HepG2 (cell line): ENCODE measurements at regions not wholly inside any gene's neighbourhood (a gene's known extent, or its start where the extent isn't known, plus 50 kb on each side); places are given as distances from the start of the nearest gene placed in this dataset.
A peak's percentile ranks its signal among the peaks of the same experiment; 100 is the strongest.

Experiments used
- BCL3 ChIP-seq: sonication (generic); formaldehyde crosslinking; IDR thresholded peaks from 2 replicates; pipeline ENCODE4 v1.5.1; 2020; ENCODE audit warnings: mild to moderate bottlenecking, missing genetic modification reagents, moderate library complexity
- DMAP1 ChIP-seq: IDR thresholded peaks from 2 replicates; pipeline ENCODE4 v1.6.1; 2016
- ETV6 ChIP-seq: sonication (generic); formaldehyde crosslinking; conservative IDR thresholded peaks from 2 replicates; pipeline ENCODE4 v1.4.0; 2020; ENCODE audit warnings: missing genetic modification reagents
- JUNB ChIP-seq: sonication (generic); formaldehyde crosslinking; IDR thresholded peaks from 2 replicates; pipeline ENCODE4 v1.8.0; 2022; ENCODE audit warnings: missing genetic modification reagents, mild to moderate bottlenecking, borderline replicate concordance
- KLF15 ChIP-seq: sonication (generic); formaldehyde crosslinking; IDR thresholded peaks from 2 replicates; pipeline ENCODE4 v1.8.1; 2023; ENCODE audit warnings: borderline replicate concordance, mild to moderate bottlenecking, inconsistent platforms, missing genetic modification reagents, mixed read lengths
- MAFK ChIP-seq, 2 experiments: IDR thresholded peaks in 1 of 2; conservative IDR thresholded peaks in 1 of 2; 2 replicates each; pipeline ENCODE4 v1.6.1; 2011; ENCODE audit warnings: improper control_type of control experiment in 2 of 2, low read length in 2 of 2
- MEIS2 ChIP-seq: sonication (generic); formaldehyde crosslinking; IDR thresholded peaks from 2 replicates; pipeline ENCODE4 v1.9.0; 2021; ENCODE audit warnings: mild to moderate bottlenecking, missing genetic modification reagents
- MLLT10 ChIP-seq: sonication (generic); formaldehyde crosslinking; IDR thresholded peaks from 2 replicates; pipeline ENCODE4 v1.4.0; 2020; ENCODE audit warnings: missing genetic modification reagents
- NFE2L1 ChIP-seq: sonication (generic); formaldehyde crosslinking; IDR thresholded peaks from 2 replicates; pipeline ENCODE4 v1.4.0; 2020; ENCODE audit warnings: missing genetic modification reagents, mild to moderate bottlenecking, borderline replicate concordance
- RBAK ChIP-seq: sonication (generic); formaldehyde crosslinking; IDR thresholded peaks from 2 replicates; pipeline ENCODE4 v1.5.1; 2020; ENCODE audit warnings: mild to moderate bottlenecking, missing genetic modification reagents
- SATB2 ChIP-seq: sonication (generic); formaldehyde crosslinking; IDR thresholded peaks from 2 replicates; pipeline ENCODE4 v1.5.0; 2020; ENCODE audit warnings: missing genetic modification reagents
- SMAD9 ChIP-seq: sonication (generic); formaldehyde crosslinking; IDR thresholded peaks from 2 replicates; pipeline ENCODE4 v1.5.1; 2020; ENCODE audit warnings: mild to moderate bottlenecking, missing genetic modification reagents
- TFE3 ChIP-seq: IDR thresholded peaks from 2 replicates; pipeline ENCODE4 v1.6.1; 2016
- THRA ChIP-seq: sonication (generic); formaldehyde crosslinking; IDR thresholded peaks from 2 replicates; pipeline ENCODE4 v1.4.0; 2020; ENCODE audit warnings: missing genetic modification reagents, borderline replicate concordance
- ZFP62 ChIP-seq: sonication (generic); formaldehyde crosslinking; IDR thresholded peaks from 2 replicates; pipeline ENCODE4 v1.4.0; 2020; ENCODE audit warnings: missing genetic modification reagents
- ZNF225 ChIP-seq: sonication (generic); formaldehyde crosslinking; IDR thresholded peaks from 2 replicates; pipeline ENCODE4 v1.4.0; 2020; ENCODE audit warnings: mild to moderate bottlenecking, missing genetic modification reagents
- ZNF329 ChIP-seq: sonication (generic); formaldehyde crosslinking; IDR thresholded peaks from 2 replicates; pipeline ENCODE4 v1.9.0; 2021; ENCODE audit warnings: low read depth, mild to moderate bottlenecking, missing genetic modification reagents
- ZNF350 ChIP-seq: sonication (generic); formaldehyde crosslinking; IDR thresholded peaks from 2 replicates; pipeline ENCODE4 v1.4.0; 2020; ENCODE audit warnings: mild to moderate bottlenecking, low read depth, missing genetic modification reagents, borderline replicate concordance
- ZNF615 ChIP-seq: sonication (generic); formaldehyde crosslinking; IDR thresholded peaks from 2 replicates; pipeline ENCODE4 v1.5.0; 2020; ENCODE audit warnings: mild to moderate bottlenecking, missing genetic modification reagents, borderline replicate concordance
- ZNF710 ChIP-seq: sonication (generic); formaldehyde crosslinking; IDR thresholded peaks from 2 replicates; pipeline ENCODE4 v1.5.0; 2020; ENCODE audit warnings: mild to moderate bottlenecking, missing genetic modification reagents, borderline replicate concordance
- ZNF747 ChIP-seq: sonication (generic); formaldehyde crosslinking; IDR thresholded peaks from 2 replicates; pipeline ENCODE4 v1.8.1; 2023; ENCODE audit warnings: missing genetic modification reagents, mild to moderate bottlenecking, borderline replicate concordance
- ZNF75D ChIP-seq: sonication (generic); formaldehyde crosslinking; IDR thresholded peaks from 2 replicates; pipeline ENCODE4 v1.8.1; 2023; ENCODE audit warnings: missing genetic modification reagents, mild to moderate bottlenecking, borderline replicate concordance
- ZNF784 ChIP-seq: sonication (generic); formaldehyde crosslinking; IDR thresholded peaks from 2 replicates; pipeline ENCODE4 v1.5.1; 2020; ENCODE audit warnings: missing genetic modification reagents, mild to moderate bottlenecking, borderline replicate concordance
- ZNF883 ChIP-seq: sonication (generic); formaldehyde crosslinking; IDR thresholded peaks from 2 replicates; pipeline ENCODE4 v1.5.1; 2020; ENCODE audit warnings: mild to moderate bottlenecking, missing genetic modification reagents; ENCODE audit errors: not compliant biosample characterization

- TF ChIP-seq ZNF784 (CRISPR knock-in tag) (no peak), NFE2L1 (CRISPR knock-in tag) (no peak), ZNF710 (CRISPR knock-in tag) (no peak), ETV6 (no peak), SATB2 (no peak), ZNF615 (CRISPR knock-in tag) (no peak), DMAP1 (no peak), MAFK (conservative IDR thresholded peaks at IDR 0.05 in 1 of 2, IDR thresholded peaks at IDR 0.05 in 1 of 2; ENCODE audit: low read length in 2 of 2) (no peak), BCL3 (CRISPR knock-in tag) (no peak), ZNF747 (CRISPR knock-in tag) (no peak), ZNF350 (CRISPR knock-in tag) (peak; percentile 46; the same call in 1 of the 2 replicates), MLLT10 (CRISPR knock-in tag) (no peak), ZNF75D (CRISPR knock-in tag) (no peak), MEIS2 (CRISPR knock-in tag) (no peak), JUNB (CRISPR knock-in tag) (no peak), ZFP62 (CRISPR knock-in tag) (no peak), ZNF883 (CRISPR knock-in tag) (no peak), SMAD9 (no peak), TFE3 (CRISPR knock-in tag) (no peak; the same call in 1 of the 2 replicates), RBAK (no peak), KLF15 (CRISPR knock-in tag) (no peak), THRA (CRISPR knock-in tag) (peak; percentile 39; the same call in 1 of the 2 replicates), ZNF329 (CRISPR knock-in tag) (no peak), ZNF225 (CRISPR knock-in tag) (no peak)
Measured at GRCh38 chr9:82600536-82601292, 462.2 kb downstream of the RASEF start (continued).
